D721Med (cell line): ENCODE measurements at regions not wholly inside any gene's neighbourhood (a gene's known extent, or its start where the extent isn't known, plus 50 kb on each side); places are given as distances from the start of the nearest gene placed in this dataset.

Experiments
- DNase-seq: peaks from one replicate; pipeline ENCODE4 v3.0.0; 2011; ENCODE audit warnings: low spot score; ENCODE audit not compliant: insufficient read length
- FAIRE-seq: peaks from 2 replicates; lab custom pipeline; 2011; peaks lifted over from hg19 to GRCh38; lab: Jason Lieb, UNC
- TF ChIP-seq, protein P1 (sequence below): IDR thresholded peaks from 2 replicates; pipeline ENCODE4 v1.5.1; 2012; ENCODE audit warnings: mild to moderate bottlenecking, control low read depth; ENCODE audit not compliant: insufficient read depth; ENCODE audit errors: missing control alignments

DNA sequence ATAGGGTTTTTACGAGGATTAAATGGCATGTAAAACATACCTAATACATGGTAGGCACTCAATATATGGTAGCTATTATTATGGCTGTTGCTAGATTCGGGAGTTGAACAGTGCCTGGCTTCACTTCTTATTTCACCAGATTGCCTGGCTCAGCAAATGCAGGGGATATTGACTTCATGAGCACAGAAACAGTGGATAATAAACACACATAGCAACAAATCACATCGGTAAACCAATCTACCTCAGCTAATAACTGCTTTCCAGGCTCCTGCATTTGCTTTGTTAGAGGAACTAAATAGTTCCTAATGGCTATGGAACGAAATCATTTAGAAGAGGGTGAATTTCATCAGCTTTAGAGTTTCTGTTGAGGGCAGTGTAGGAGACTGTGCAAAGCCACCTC is 105.2 kb upstream of the TMCC3 start:
- TF ChIP-seq, protein P1, sequence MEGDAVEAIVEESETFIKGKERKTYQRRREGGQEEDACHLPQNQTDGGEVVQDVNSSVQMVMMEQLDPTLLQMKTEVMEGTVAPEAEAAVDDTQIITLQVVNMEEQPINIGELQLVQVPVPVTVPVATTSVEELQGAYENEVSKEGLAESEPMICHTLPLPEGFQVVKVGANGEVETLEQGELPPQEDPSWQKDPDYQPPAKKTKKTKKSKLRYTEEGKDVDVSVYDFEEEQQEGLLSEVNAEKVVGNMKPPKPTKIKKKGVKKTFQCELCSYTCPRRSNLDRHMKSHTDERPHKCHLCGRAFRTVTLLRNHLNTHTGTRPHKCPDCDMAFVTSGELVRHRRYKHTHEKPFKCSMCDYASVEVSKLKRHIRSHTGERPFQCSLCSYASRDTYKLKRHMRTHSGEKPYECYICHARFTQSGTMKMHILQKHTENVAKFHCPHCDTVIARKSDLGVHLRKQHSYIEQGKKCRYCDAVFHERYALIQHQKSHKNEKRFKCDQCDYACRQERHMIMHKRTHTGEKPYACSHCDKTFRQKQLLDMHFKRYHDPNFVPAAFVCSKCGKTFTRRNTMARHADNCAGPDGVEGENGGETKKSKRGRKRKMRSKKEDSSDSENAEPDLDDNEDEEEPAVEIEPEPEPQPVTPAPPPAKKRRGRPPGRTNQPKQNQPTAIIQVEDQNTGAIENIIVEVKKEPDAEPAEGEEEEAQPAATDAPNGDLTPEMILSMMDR, result no peak
- FAIRE-seq, result no peak
- no peak for DNase-seq

DNA sequence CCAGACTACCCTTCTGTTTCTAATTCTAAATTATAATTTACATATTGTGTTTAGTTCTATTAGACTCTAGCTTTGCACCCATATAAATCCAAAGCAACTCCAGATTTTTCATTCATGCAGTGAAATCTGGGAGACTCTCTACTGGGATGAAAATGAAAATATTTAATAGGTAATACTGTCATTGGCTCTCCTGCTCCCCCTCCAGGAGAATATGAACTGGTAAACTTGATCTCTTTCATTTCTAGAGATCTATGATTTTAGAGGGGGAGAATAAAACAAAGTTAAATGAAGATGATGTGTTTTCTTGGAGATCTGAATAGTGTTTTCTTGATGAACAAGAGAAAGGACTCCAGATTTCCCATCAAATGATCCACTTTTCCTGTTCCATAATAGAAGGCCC is 104.3 kb upstream of the TMCC3 start:
- TF ChIP-seq, protein P1, result no peak
- DNase-seq, result no peak
- no peak for FAIRE-seq

DNA sequence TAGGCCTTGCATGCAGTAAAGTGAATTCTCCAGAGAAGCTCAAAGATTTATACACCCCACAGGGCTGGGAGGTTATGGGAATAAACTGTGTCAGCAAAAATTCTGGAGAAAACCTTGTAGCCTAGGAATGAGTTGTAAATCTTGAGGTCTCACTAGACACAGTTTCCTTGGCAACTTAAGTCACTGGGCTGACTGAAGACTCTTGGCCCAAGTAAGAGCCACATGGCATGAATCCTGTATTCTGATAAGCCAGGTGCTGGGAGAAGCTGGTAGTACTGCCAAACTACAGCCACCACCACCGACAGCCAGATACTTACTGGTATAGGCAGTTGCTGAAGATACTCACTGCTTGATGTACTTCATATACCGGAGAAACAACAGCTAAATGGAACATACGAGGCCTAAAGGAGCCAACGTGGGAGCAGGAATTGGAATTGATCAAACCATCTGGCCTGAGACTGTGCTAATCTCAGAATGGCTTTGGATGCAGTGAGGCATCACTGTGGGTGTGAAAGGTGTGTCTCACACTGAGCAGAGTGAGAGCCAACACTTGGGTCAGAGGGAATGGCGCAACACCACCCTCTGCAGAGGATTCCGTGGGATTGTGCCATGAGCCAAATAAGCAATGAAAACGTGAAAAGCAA is 102.8 kb upstream of the TMCC3 start:
- DNase-seq (no peak), FAIRE-seq (no peak)
- TF ChIP-seq, protein P1, result no peak

DNA sequence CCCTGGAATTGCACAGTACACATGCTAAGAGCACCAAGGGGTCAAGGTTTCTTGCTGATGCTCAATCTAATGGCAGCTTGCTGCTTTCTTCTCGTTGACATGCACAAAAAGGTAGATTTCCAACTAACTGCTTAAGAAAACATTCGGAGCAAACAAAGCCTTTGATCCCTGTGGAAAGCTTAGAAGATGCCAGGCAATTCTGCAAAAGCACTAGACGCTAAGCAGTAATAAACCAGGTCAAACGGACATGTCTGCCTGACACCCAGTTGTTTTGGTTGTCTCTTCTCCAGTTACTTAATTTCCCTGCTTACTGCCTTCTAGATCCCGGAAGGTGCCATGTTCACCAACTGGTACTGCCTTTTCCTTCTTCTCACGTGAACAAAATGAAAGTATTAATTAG is 100.5 kb upstream of the TMCC3 start:
- FAIRE-seq (no peak), DNase-seq (no peak)
- TF ChIP-seq, protein P1, result no peak

DNA sequence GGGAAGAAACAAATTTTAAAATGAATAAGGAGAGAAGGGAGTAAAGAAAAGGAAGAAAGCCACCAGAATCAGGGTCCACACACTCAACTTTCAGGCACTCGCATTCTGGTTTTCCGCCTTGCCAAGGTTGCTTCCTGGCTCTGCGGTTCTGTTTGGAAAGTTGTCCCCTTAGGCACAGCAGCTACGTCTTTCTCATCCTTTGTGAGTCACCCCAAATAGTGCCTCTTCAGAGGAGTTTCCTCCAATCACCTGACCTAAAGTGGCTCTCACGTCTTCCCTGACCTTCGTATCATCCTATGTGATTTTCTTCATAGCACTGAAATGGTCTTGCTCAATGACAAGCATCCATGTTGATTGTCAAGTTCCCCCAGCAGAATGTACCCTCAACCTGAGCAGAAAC is 99.5 kb upstream of the TMCC3 start:
- TF ChIP-seq, protein P1, result no peak
- DNase-seq (no peak), FAIRE-seq (no peak)

DNA sequence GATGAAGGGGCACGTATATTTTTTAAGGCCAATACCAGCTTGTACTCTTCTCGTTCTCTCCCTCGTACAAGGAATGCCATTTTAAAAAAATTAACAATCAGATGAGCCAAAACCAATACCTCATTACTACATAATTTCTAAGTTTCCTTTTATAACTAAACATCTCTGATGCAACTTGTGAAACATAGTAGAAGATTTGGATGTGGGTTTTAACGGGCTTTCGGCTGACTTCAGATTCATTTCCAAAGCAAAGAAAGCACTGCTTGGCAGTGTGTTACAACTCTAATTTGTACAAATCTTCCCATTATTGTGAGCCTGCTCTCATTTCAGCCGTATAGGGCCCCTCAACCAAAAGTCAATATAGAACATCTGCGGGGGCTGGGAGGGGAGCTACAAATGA is 99.1 kb upstream of the TMCC3 start:
- TF ChIP-seq, protein P1, result no peak
- FAIRE-seq (no peak), DNase-seq (no peak)

DNA sequence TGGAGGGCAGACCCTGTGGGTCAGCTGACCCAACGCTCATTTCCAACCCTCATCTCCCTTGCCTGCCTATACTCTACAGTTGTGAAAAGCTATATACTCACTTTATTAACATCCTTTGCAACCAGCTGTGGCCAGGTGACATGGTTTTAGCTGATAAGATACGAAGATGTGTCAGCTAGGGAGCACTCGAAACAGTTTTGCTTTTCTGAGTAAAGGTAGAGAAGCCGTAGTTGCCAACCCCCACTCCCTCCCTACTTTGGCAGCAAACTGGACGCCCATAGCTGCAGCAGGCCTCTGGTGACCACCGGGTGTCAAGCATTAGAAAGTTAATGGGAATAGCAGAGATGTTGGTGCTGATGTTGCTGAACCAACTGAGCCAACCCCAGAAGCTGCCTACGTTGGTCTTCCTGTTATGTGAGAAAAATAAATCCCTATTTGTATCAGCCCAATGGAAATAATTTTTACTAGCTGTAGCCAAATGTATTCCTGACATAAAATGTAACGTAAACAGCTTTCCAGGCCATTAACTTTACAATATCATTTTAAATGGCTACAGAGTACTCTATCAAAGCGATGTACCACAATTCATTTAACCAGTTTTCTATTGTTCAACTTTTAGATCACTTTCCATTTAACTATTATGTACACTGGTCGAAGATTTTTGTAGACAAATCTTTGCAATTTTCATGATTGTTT is 98.5 kb upstream of the TMCC3 start:
- FAIRE-seq (no peak), DNase-seq (no peak)
- TF ChIP-seq, protein P1, result no peak
